GM18858 (cell line): ENCODE measurements at regions not wholly inside any gene's neighbourhood (a gene's known extent, or its start where the extent isn't known, plus 50 kb on each side); places are given as distances from the start of the nearest gene placed in this dataset.

ENCODE experiments used
- ATAC-seq: cut with Tn5 transposase; IDR thresholded peaks from one replicate; pipeline ENCODE4 v1.9.1; 2021; ENCODE audit not compliant: unreplicated experiment

DNA sequence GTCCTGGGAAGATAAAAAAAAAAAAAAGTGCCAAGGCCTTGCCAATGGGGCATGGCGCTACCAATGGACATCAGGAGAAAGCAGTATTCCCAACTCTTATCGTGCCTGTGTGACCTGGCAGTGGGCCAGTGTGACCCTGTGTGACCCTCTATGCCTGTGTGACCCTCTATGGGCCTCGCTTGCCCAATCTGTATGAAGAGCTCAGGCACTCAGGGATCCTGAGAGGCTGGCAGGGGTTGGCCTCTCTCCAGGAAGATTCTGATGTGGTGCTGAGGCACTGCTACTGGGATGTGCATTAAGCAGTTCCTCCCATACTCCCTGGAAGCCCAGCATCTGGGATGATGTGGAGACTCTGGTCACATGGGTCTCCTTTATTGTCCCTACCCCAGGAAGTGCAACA, 179.2 kb downstream of the MACROH2A1 start:
- ATAC-seq, result no peak

DNA sequence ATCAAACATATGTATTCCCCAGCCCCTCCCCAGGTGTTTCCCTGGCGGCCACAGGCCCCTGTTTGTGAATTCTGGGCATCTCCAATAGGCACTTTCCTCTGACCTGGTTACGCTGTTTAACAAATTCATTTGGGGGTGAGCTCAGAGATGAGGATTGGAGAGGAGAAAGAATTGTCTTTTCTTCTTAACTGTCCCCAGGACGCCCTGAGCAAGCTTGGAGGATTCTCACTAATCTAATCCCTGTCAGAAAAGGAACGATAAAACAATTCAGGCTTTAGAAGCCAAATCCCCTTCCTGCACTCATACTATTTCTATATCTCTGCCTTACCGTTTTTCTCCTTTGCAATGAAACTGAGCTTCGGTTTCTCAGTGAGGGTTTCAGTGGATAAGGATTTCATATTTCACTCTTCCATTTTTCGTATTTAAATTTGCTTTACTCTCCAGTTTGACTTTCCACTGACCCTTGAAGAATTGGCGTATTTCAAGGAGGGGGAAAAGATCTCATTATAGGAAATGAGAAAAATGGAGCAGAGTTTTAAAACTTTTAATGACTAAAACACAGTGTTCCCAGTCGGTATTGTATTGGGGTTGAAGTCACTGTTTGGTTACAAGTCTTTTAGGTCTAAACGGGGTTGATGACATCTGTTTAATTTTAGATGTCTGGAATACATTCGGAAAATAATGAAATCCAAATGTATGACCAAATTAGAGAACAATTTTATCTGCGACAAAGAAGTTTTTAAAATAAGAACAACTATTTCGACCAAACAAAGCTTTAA, 180.1 kb downstream of the MACROH2A1 start:
- ATAC-seq, result no peak

DNA sequence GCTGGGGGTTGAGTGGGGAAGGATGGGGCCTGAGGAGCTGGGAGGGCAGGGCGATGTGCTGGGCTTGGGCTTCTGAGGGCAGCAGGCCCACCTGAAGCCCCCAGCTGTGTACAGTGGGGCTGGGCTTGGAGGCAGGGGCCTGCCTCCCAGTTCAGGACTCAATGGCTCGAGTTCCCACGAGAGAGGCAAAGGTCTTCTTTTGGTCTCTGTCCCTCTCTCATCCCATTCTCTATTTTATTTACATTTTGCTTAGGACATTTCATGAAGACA, 180.6 kb downstream of the MACROH2A1 start:
- ATAC-seq, result no peak

DNA sequence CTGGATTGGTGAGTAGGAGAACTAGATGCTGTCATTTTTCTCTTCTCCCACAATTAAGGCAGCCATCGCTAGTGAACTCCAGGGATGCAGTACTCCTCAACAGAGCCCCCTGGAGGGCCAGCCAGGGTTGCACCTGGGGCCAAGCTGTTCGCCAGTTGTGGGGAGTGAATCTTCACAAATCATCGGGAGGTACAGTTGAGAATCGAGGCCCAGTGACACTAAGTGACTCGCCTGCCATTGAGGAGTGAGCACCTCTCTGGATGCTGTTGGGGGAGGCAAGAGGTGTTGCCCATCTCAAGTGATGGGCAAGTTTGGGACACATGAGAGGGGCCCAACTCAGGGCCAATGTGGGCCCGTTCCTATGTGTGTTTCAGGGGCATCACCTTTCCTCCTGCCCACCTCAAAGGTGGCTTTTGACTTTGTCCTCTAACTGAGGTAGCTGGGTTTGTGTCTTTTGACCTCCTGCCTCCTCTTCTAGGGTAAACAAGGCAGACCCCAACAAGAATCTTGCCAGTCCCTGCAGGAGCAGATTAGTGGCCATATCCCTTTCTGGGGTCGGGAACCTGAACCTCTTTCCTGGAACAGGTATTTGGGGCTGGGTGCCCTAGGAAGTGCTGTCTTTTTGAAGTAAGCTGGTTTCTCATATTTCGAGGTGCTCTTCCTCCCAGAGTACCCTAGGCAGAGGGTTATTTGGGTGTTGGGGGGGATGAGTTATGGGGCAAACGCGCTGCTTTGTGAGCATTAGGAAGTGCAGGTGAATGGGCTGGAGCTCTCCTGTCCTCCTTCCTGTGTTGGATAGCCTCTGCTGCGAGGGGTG, 181.2 kb downstream of the MACROH2A1 start:
- ATAC-seq, result no peak

DNA sequence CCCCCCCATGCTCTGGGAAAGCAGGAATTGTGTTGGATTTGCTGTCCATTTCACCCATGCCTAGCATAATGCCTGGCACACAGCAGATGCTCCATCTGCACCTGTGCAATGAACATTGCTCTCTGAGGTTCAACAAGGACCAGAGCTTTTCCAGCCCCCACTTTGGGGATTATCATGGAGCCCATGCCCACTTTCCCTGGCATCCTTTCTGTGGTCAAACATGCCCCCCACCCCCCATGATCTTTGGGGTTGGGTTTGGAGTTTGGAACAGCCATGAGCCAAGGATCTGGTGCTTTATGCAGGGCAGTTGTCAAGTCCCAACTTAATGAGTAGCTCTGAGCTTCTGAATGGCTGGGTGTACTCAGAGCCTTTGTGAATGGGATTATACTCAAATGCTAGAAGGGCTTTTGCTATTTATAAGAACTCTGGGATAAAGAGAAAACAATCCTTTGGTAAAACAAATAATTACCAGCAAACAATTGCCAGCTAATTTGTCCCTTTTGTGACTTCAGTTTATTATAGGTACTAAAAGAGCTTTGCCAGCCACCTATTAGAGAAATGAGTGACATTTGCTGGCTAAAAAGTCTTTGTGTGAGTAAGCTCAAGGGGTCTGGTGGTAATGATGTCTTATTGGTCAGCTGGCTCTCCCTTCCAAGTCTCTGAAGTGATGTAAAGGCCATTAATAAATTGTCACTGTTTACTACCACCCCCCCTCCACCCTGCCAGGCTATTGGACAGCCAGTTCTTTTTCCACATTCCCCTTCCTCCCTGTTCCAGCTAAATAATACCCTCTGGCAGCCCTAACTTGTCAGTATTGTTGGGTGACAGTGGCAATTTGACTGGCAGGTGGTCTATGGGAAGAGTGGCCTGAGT, 182.3 kb downstream of the MACROH2A1 start:
- ATAC-seq, result no peak

DNA sequence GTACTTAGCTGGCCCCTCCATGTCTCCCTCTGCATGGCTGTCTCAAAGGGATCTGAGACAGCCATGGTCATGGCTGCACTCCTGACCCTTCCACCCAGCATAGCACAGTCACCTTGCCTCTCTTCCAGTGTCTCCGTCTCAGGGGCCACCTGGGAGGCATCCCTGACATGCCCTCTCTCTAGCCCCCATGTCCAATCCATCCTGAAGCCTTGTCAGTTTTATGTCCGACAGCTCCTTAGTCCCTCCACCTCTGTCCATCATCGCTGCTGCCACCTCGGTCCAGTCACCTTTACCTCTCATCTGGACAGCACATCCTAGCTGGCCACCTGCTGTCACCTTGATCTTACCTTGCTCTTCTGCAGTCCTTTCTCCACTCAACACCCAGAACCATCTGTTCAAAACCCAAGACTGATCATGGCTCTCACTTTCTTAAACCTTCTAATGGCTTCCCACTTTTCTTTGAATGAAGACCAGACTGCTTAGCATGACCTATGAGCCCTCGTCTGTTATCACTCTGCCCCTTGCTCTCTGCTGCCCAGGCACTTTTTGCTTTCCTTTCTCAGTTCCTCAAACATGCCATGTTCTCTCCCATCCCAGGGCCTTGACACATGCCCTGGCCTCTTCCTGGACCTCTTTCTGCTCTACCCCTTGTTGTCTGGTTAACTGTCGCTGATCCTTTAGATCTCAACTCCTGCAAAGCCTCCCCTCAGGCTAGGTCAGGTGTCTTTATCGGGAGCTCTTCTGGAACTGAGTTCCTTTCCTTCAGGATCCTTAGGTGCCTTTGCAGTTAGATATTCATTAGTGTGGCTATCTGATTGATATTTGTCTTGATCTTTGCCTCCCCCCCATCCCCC, 181.8 kb upstream of the PITX1 start:
- ATAC-seq, result no peak

DNA sequence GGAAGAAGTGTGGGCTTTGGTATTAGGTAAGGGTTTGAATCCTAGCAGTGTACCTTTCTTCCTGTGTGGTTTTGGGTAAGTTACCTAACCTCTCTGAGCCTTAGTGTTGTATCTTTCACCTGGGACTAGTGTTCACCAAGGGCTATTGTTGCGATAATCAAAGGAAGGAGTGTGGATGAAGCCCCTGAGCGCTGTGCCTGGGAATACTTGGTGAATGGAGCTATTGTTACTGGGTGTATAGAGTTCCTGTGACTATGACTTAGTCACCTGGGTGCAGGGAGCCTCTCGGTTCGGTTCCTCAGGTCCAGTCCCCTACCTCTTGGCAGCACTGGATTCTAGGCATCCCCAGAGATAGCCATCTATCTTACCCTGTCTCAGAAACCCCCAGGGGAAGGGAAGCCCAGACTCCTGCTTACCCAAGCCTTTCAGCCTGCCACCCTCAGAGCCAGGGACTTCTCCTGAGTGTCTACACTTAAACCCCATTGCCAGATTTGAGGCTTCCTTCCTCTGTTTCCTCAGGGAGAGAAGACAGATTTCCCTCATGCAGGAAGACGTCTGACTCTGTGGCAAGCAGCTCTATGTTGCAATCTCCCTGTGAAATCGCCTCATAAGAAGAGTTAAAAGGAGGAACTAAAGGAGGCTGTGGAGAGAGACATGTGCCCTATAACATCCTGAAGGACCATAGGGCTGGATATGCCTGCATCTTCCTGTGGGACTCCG, 181.0 kb upstream of the PITX1 start:
- no peak for ATAC-seq

DNA sequence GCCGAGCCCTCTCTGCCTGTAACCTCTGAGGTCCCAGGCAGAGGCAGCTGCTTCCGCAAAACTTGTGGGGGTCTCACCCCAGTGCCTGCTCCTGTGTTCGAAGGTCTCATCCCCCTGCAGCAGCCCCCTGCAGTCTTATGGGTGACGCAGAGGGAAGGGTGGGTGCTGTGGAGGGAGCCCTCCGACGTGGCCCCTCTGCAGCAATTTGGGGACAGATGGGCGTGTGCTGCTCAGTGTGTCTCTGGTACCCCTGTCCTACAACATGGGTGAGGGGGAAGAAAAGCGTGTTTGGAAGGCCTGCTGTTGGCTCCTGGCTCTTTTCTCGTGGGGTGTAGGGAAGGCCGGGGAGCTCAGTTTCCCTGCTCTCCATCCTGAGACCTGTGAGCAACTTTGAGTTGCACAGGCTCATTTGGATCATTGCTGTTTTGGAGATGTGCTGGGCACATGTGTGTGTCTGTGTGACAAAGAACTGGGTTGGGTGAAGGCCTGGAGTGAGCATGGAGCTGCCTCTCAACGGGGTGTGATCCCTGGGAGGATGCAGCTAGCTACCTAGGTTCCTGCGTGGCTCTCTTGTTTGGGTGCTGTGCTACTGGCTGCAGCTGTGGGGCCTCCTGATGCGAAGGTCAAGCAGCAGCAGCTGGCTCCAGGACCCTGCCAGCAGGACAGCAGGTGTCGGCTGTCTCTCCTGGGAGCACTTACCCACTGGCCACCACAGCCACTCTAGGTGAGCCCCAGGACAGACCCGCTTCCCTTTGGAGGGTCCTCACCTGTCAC, 179.6 kb upstream of the PITX1 start:
- no peak for ATAC-seq

DNA sequence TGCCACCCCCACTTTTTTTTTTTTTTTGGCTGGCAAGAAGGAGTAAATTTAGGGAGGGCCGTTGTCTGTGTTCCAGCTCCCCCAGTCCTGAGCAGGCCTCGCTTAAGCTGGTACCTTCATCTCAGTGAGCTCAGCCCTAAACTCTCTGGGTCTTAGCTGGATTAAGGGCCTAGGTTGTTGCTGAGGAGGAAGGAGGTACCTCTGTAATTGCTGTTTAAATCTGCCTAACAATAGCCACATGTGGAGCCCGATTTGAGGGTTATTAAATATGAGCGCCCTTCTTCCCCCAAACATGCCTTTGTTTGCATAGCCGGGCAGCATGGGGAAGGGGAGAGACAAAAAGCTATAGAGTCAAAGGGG, 179.0 kb upstream of the PITX1 start:
- no peak for ATAC-seq

DNA sequence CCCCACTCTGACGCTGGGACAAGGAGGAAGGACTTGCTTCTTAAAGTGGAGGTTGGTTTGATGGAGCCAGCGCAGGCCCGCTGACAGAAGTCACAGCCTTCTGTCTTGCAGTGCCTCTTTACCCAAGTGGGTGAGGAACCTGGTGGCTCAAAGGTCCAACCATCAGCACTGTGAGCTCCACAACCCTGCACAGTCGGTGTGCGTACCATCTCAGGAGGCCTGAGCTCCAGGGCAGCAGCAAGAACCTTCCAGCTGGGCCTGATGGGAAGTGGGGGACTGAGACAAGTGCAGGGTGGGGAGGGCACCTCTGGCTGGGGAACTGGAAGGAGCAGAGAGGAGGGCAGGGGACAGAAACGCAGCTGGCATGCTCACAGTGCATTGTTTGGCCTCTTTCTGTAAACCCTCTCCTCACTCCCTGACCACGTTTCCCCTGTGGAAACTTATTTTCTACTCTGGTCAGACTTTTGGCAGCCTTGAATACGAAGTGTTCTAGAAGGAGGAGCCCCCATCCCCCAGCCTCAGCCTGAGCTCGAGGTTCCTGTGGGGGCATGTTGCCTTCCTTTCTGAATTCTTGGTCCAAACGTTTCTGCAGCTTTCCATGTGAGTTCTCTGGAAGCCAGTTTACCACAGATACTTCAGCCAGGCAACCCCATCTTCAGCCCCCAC, 178.5 kb upstream of the PITX1 start:
- no peak for ATAC-seq

DNA sequence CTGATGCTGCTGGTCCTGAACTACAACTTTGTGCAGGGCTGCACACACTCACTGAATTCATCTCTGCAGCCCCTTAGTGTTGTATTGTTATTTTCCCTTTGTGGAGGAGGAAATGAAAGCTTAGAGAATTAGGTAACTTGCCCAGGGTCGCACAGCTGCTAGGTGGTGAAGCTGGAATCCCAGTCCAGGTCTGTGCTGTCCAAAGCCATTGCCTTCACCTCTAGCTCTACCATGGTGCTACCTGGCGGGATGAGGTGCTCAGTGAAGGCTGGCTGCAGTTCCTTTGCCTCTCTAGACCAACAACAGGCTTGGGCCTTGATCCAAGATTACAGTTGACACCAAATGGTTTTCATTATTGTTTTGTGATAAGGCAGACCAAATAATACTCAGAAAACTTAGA, 177.8 kb upstream of the PITX1 start:
- ATAC-seq, result no peak

DNA sequence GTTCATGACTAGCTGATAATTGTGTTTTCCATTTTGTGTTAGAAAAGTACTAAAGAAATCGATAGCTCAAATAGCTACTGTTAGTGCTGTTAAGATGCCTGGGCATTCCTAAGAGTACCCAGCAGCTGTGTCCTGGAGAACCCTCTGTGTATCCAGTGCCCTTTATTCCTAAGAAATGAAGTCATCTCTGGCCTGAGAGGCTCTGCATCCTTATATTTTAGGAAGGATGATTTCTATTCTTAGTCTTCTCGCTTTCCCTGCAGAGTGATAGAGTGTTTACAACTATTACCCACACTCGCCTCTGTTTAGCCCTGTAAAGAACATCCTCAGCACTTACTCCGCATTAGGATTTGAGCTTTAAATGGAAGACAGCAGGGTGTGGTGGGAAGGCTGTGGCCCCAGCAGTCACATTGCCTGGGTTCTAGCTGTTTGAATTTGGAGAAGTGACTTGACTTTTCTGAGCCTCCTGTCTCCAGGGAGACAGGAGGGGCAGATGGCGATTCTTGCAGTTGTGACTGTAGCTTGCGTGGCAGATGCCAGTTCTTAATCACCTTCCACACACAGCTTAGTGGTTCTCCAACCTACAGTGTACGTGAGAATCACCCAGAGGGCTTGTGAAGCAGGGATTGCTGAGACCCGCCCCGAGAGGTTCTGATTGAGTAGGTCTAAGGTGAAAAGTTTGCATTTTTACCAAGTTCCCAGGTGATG, 177.2 kb upstream of the PITX1 start:
- ATAC-seq, result no peak

DNA sequence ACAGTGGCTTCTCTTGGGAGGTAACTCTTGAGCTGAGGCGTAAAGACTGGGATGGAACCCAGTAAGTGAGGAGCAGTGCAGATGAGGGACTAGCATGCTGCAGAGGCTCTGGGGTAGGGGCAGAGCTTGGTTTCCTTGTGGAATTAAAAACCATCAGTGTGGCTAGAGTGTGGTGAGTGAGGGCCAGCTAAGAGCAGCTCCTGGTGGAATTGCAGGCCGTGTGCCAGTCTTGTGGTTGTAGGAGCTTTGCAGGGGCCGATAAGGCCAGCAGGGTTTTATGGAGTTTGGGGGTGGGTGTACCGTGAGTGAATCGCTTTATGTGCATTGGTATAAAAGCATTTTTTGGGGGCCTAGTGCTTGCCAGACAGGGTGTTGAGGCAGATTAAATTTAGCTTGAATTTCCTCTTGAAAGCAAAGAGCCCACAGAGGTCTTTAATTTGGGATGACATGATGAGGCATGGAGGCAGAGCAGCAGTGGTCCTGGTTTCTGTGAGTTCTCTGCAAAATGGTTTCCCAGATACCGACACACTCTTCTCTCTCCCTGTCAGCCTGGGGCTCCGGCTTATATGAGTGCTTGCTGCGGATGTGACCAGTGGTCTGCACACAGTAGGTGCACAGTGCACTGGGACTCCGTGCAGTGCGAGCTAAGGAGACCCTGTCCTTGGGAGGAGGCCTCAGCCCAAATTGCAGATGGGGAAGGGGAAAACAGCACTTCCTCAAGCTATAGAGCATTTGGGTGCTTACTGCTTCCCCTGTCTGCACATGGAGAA, 176.4 kb upstream of the PITX1 start:
- no peak for ATAC-seq

DNA sequence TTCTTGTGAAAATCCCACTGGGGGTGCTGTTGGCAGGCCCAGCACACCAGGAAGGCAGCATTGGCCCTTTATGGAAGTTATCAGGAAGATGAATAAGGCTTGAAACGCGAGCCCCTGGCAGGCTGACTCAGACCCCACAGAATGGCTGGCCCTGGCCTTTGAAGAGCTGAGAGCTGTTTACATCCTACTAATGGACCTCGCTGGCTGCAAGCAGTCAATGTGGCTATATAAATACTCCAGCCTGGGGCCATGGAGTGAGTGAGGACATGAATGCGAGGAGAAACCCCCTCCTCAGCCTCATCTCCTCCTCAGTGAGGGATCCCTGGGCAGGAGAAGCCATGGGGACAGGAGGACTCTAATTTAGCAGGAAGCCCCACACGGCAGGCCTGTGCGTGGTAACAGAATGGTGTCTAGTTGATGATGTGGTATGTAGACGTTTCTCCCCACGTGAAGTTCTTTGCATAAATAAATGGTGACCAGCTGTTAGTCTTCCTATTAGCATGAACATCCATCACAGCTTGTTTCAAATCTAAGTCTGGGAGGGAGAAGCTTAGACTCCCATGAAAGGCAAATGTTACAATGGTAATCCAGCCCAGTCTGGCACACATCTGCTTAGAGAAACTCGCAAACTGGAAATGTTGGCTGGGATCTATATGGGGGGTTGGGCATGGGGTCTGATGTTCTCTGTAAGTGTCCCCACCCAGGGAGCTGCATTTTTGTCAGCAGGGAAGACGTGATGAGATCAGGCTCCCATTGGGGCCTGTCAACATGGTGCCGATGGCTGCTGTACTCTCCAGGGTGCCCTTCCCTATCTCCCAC, 175.1 kb upstream of the PITX1 start:
- ATAC-seq, result no peak

DNA sequence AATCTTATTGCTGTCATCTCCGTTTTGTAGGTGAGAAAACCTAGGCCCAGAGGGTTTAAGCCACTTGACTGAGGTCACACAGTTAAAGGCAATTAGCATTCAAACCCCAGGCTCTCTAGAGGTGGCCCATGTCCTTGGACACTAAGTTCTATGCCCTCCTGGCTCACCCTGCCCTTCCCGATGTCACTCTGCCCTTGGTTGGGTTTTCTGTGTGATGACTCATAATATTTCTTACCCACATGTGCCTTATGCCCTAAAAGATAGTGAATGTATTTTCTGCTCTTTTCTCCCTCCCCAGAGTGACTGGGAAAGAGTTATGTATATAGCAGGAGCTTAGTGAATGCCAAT, 174.5 kb upstream of the PITX1 start:
- no peak for ATAC-seq

DNA sequence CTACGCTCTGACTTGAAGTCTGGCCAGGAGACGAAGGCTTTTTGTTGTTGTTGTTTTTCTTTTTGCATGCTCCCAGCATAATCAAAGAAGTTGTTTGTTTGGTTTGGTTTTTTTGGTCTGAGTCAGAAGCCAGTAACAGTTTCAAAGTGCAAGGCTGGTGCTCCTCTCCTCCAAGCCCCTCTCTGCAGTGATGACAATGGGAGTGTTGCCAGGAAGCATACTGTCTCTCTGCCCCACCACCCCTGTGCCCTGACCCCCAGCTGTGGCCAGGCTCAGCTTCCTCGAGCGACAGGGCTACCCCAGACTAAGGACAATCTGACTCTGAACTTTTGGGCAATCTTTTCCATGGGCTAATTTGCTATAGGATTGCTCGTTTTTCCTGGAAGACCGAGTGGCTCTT, 173.8 kb upstream of the PITX1 start:
- no peak for ATAC-seq

DNA sequence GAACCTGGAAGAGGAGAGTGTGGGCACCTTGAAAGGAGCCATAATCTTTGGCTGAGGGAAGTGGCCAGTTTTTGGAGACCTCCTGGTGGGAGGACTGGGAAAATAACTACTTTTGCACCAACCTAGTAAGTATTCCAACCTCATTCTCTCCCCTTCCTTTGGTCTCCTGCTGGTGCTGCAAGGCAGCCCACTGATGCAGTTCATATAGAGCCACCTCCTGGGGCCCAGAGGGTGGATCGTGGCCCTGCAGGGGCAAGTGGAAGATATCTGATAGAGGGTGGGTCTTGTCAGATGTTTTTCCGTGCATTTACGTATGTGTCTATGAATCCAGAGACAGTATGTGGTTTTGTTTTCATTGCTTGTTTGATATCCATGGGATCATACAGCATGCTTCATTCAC, 172.8 kb upstream of the PITX1 start:
- ATAC-seq, result no peak
